ENCODE measurements at regions not wholly inside any gene's neighbourhood (a gene's known extent, or its start where the extent isn't known, plus 50 kb on each side); places are given as distances from the start of the nearest gene placed in this dataset.

GRCh38 chr1:196160066-196160795, 448.0 kb downstream of the KCNT2 start:
- Mint-ChIP-seq H3K27me3 (ENCODE audit: insufficient read depth, unreplicated experiment) (no peaks in the 10 kb centered on the region), H3K9me3 (ENCODE audit: unreplicated experiment) (no peaks in the 10 kb centered on the region), H3K4me1 (ENCODE audit: insufficient read depth, unreplicated experiment) (peaks cover 14% of the 10 kb centered on the region), H3K36me3 (ENCODE audit: insufficient read depth, unreplicated experiment) (no peaks in the 10 kb centered on the region), H3K4me3 (ENCODE audit: unreplicated experiment) (peak overlapping the region; percentile 57), H3K27ac (ENCODE audit: low read depth, unreplicated experiment) (peak overlapping the region; percentile 89)
- peak; percentile 95 for DNase-seq (ENCODE audit: unreplicated experiment)
- no TSS peak for BruUV-seq (replicated peaks)
- intact Hi-C loops (cut with micrococcal nuclease) = loop anchor here (1.0 kb wide), 1 partner anchor 21 kb away; no protein-coding TSS in a partner anchor
- ChIA-PET POLR2A (interaction anchor here (0.6 to 3.8 kb wide), 9 partner anchors 10 to 382 kb away, joined by 3 to 22 read pairs (median 4); no protein-coding TSS in a partner anchor), CTCF (interaction anchor here (0.5 to 3.7 kb wide), 9 partner anchors 11 to 501 kb away, joined by 3 to 42 read pairs (median 3); no protein-coding TSS in a partner anchor)
- no peak for TF ChIP-seq CTCF (IDR thresholded peaks at IDR 0.05; ENCODE audit: unreplicated experiment)

DNA sequence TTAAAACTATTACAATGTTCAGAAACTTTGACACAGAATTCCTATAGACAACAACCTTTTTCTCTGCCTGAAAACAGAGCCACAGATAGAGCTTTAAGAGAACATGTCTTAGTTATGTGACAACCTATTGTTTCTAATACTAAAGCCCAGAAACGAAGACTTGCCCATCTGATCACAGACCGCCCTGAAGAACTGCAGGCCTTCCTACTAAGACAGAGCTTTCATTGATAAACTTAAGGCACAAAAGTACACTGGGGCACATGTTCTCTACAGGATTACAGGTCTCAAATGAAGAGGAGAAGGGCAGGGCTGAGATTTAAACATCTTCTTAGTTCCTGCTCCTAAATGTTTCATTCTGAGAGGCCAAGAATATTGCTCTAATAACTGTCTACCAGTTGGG, 452.7 kb downstream of the KCNT2 start:
- H3K27me3 Mint-ChIP-seq (ENCODE audit: insufficient read depth, unreplicated experiment) = no peaks in the 10 kb centered on the region
- no peak for DNase-seq (ENCODE audit: unreplicated experiment)
- TF ChIP-seq CTCF (IDR thresholded peaks at IDR 0.05; ENCODE audit: unreplicated experiment) = no peak
- ChIA-PET POLR2A (no interaction called here), CTCF (interaction anchor here (0.6 to 1.1 kb wide), 4 partner anchors 9 to 162 kb away, joined by 3 to 5 read pairs (median 4); no protein-coding TSS in a partner anchor)
- H3K27ac Mint-ChIP-seq (ENCODE audit: low read depth, unreplicated experiment) = no peak overlapping the region
- no peak overlapping the region for H3K4me3 Mint-ChIP-seq (ENCODE audit: unreplicated experiment)
- H3K9me3 Mint-ChIP-seq (ENCODE audit: unreplicated experiment) = no peaks in the 10 kb centered on the region
- BruUV-seq (replicated peaks) = no TSS peak
- H3K36me3 Mint-ChIP-seq (ENCODE audit: insufficient read depth, unreplicated experiment) = no peaks in the 10 kb centered on the region
- peaks cover 9% of the 10 kb centered on the region for H3K4me1 Mint-ChIP-seq (ENCODE audit: insufficient read depth, unreplicated experiment)
- intact Hi-C loops (cut with micrococcal nuclease) = no loop called here

DNA sequence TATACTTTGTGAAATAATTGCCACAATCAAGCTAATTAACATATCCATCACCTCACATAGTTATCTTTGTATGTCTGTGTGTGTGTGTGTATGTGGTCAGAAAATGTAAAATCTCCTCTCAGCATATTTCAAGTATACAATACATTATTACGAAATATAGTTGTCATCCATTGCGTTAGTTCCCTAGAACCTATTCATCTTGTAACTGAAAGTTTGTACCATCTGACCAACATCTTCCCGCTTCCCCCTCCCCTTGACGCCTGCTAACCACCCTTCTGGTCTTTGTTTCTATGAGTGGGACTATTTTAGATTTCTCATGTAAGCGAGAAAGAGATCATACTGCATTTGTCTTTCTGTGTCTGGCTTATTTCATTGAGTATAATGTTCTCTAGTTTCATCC, 455.3 kb downstream of the KCNT2 start:
- H3K9me3 Mint-ChIP-seq (ENCODE audit: unreplicated experiment) = no peaks in the 10 kb centered on the region
- ChIA-PET POLR2A (no interaction called here), CTCF (interaction anchor here (1.0 kb wide), 1 partner anchor 157 kb away, joined by 3 read pairs; no protein-coding TSS in a partner anchor)
- TF ChIP-seq CTCF (IDR thresholded peaks at IDR 0.05; ENCODE audit: unreplicated experiment) = no peak
- no peaks in the 10 kb centered on the region for H3K27me3 Mint-ChIP-seq (ENCODE audit: insufficient read depth, unreplicated experiment)
- no peak overlapping the region for H3K4me3 Mint-ChIP-seq (ENCODE audit: unreplicated experiment)
- H3K36me3 Mint-ChIP-seq (ENCODE audit: insufficient read depth, unreplicated experiment) = no peaks in the 10 kb centered on the region
- no TSS peak for BruUV-seq (replicated peaks)
- no peak overlapping the region for H3K27ac Mint-ChIP-seq (ENCODE audit: low read depth, unreplicated experiment)
- peak; percentile 23 for DNase-seq (ENCODE audit: unreplicated experiment)
- intact Hi-C loops (cut with micrococcal nuclease) = no loop called here
- H3K4me1 Mint-ChIP-seq (ENCODE audit: insufficient read depth, unreplicated experiment) = no peaks in the 10 kb centered on the region

GRCh38 chr1:196152086-196152485, 456.2 kb downstream of the KCNT2 start:
- no peaks in the 10 kb centered on the region for H3K4me1 Mint-ChIP-seq (ENCODE audit: insufficient read depth, unreplicated experiment)
- no peak for DNase-seq (ENCODE audit: unreplicated experiment)
- H3K27me3 Mint-ChIP-seq (ENCODE audit: insufficient read depth, unreplicated experiment) = no peaks in the 10 kb centered on the region
- ChIA-PET POLR2A (no interaction called here), CTCF (interaction anchor here (1.0 kb wide), 1 partner anchor 158 kb away, joined by 3 read pairs; no protein-coding TSS in a partner anchor)
- no peak overlapping the region for H3K4me3 Mint-ChIP-seq (ENCODE audit: unreplicated experiment)
- H3K36me3 Mint-ChIP-seq (ENCODE audit: insufficient read depth, unreplicated experiment) = no peaks in the 10 kb centered on the region
- intact Hi-C loops (cut with micrococcal nuclease) = no loop called here
- H3K27ac Mint-ChIP-seq (ENCODE audit: low read depth, unreplicated experiment) = no peak overlapping the region
- TF ChIP-seq CTCF (IDR thresholded peaks at IDR 0.05; ENCODE audit: unreplicated experiment) = no peak
- H3K9me3 Mint-ChIP-seq (ENCODE audit: unreplicated experiment) = no peaks in the 10 kb centered on the region
- no TSS peak for BruUV-seq (replicated peaks)
